ENCODE measurements at regions not wholly inside any gene's neighbourhood (a gene's known extent, or its start where the extent isn't known, plus 50 kb on each side); places are given as distances from the start of the nearest gene placed in this dataset.

DNA sequence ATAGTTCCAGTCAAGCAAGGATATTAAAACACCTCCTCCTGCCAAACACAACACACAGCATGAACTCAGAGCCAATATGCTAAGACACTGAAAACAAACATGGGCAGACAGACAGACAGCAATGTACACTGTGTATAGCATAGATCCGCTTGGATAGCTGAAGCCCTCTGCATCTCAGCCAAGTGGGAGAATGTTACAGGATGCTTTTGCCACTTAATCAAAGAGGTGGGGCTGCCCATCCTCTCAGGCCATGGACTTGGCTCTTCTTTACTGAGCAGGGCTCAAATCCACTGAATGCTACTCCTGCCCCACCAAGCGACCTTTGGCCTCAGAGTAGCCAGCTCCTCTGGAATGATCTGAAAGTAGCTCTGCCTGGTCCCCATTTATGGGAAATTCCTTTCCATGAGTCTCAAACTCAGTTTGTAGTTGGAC, 64.7 kb upstream of the NGF start:
- POLR2A ChIA-PET = no interaction called here
- Histone ChIP-seq H3K36me3 (replicated peaks in 1 of 2; ENCODE audit: control insufficient read depth in 1 of 2, insufficient read depth in 2 of 2, low read length in 2 of 2) (no peaks in the 10 kb centered on the region), H3K9ac (ENCODE audit: insufficient read depth, low read depth, low read length) (no peak overlapping the region), H3K79me2 (ENCODE audit: insufficient read depth, low read length) (no peaks in the 10 kb centered on the region), H3K27ac (ENCODE audit: extremely low read length, insufficient read depth, low read length) (no peak overlapping the region), H3K27me3 (ENCODE audit: control insufficient read depth in 1 of 2, insufficient read depth in 2 of 2, low read length in 2 of 2) (no peaks in the 10 kb centered on the region), H2AFZ (ENCODE audit: low read length) (no peak overlapping the region), H3K4me2 (ENCODE audit: low read depth, low read length) (no peak overlapping the region), H3K4me3 (replicated peaks in 1 of 3; ENCODE audit: insufficient read depth in 1 of 3, low read depth in 2 of 3, low read length in 3 of 3) (no peak overlapping the region), H4K20me1 (ENCODE audit: insufficient read depth, low read length) (no peaks in the 10 kb centered on the region), H3K4me1 (ENCODE audit: insufficient read depth, low read length) (no peaks in the 10 kb centered on the region), H3K9me3 (ENCODE audit: low read length) (no peaks in the 10 kb centered on the region)
- CTCF ChIA-PET (ENCODE audit: low intra/inter-chr PET ratio, low total read pairs) = no interaction called here
- ATAC-seq (no peak), FAIRE-seq (no peak), DNase-seq (ENCODE audit: low spot score) (no peak)
- no CpG with 5 or more reads among the region's 2 CpGs for WGBS (ENCODE audit: low lambda C conversion rate)
- no peak for TF ChIP-seq HOXA7 (CRISPR knock-in tag; IDR thresholded peaks at IDR 0.05)
- TF ChIP-seq, protein P1, sequence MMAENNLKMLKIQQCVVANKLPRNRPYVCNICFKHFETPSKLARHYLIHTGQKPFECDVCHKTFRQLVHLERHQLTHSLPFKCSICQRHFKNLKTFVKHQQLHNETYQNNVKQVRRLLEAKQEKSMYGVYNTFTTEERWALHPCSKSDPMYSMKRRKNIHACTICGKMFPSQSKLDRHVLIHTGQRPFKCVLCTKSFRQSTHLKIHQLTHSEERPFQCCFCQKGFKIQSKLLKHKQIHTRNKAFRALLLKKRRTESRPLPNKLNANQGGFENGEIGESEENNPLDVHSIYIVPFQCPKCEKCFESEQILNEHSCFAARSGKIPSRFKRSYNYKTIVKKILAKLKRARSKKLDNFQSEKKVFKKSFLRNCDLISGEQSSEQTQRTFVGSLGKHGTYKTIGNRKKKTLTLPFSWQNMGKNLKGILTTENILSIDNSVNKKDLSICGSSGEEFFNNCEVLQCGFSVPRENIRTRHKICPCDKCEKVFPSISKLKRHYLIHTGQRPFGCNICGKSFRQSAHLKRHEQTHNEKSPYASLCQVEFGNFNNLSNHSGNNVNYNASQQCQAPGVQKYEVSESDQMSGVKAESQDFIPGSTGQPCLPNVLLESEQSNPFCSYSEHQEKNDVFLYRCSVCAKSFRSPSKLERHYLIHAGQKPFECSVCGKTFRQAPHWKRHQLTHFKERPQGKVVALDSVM (CRISPR knock-in tag; IDR thresholded peaks at IDR 0.05) = no peak
- in situ Hi-C loops (cut with HindIII; ENCODE audit: extremely low pct_ligation_motif_present, low pct_unique_long_range_greater_than_20kb) (no loop called here), intact Hi-C loops (cut with micrococcal nuclease; ENCODE audit: unreplicated experiment) (no loop called here)
- no TSS peak for BruUV-seq (replicated peaks)

DNA sequence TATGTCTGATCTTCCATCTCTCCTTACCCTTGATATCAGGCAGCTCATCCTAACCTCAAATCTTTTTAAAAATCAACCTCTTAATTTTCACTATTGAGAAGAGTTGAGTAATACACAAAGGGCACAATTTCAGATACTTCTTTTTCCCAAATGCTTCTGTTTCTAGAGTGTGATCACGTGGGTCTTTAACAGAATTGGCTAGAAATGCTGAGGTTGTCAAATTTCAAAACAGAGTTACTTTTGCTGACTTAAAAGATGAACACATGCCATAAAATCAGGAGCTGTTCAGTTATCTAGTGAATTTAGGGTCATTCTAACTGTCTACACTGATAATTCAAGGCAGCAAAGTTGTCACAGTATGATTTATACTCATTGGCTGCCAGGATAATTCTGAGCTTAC, 63.6 kb upstream of the NGF start:
- intact Hi-C loops (cut with micrococcal nuclease; ENCODE audit: unreplicated experiment) (no loop called here), in situ Hi-C loops (cut with HindIII; ENCODE audit: extremely low pct_ligation_motif_present, low pct_unique_long_range_greater_than_20kb) (no loop called here)
- ChIA-PET POLR2A (no interaction called here), CTCF (ENCODE audit: low intra/inter-chr PET ratio, low total read pairs) (no interaction called here)
- Histone ChIP-seq H2AFZ (ENCODE audit: low read length) (no peak overlapping the region), H3K9ac (ENCODE audit: insufficient read depth, low read depth, low read length) (no peak overlapping the region), H4K20me1 (ENCODE audit: insufficient read depth, low read length) (no peaks in the 10 kb centered on the region), H3K36me3 (replicated peaks in 1 of 2; ENCODE audit: control insufficient read depth in 1 of 2, insufficient read depth in 2 of 2, low read length in 2 of 2) (no peaks in the 10 kb centered on the region), H3K79me2 (ENCODE audit: insufficient read depth, low read length) (no peaks in the 10 kb centered on the region), H3K4me1 (ENCODE audit: insufficient read depth, low read length) (no peaks in the 10 kb centered on the region), H3K27me3 (ENCODE audit: control insufficient read depth in 1 of 2, insufficient read depth in 2 of 2, low read length in 2 of 2) (no peaks in the 10 kb centered on the region), H3K9me3 (ENCODE audit: low read length) (no peaks in the 10 kb centered on the region), H3K4me3 (replicated peaks in 1 of 3; ENCODE audit: insufficient read depth in 1 of 3, low read depth in 2 of 3, low read length in 3 of 3) (no peak overlapping the region), H3K27ac (ENCODE audit: extremely low read length, insufficient read depth, low read length) (no peak overlapping the region), H3K4me2 (ENCODE audit: low read depth, low read length) (no peak overlapping the region)
- 9% methylated on average over 1 of the region's 1 CpG for WGBS (ENCODE audit: low lambda C conversion rate)
- DNase-seq (ENCODE audit: low spot score) (no peak), ATAC-seq (no peak), FAIRE-seq (no peak)
- TF ChIP-seq MAFK (conservative IDR thresholded peaks at IDR 0.05 in 1 of 2, IDR thresholded peaks at IDR 0.05 in 1 of 2; ENCODE audit: low read length in 2 of 2) (peak; percentile 85 to 93), GATA4 (IDR thresholded peaks at IDR 0.05; ENCODE audit: borderline replicate concordance, low read depth) (no peak), MAFF (IDR thresholded peaks at IDR 0.05; ENCODE audit: low read depth, low read length) (peak; percentile 89), ZNF225 (CRISPR knock-in tag; IDR thresholded peaks at IDR 0.05) (no peak)
- TF ChIP-seq, protein P2, sequence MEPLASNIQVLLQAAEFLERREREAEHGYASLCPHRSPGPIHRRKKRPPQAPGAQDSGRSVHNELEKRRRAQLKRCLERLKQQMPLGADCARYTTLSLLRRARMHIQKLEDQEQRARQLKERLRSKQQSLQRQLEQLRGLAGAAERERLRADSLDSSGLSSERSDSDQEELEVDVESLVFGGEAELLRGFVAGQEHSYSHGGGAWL (CRISPR knock-in tag; IDR thresholded peaks at IDR 0.05) = no peak
- TF ChIP-seq, protein P3, sequence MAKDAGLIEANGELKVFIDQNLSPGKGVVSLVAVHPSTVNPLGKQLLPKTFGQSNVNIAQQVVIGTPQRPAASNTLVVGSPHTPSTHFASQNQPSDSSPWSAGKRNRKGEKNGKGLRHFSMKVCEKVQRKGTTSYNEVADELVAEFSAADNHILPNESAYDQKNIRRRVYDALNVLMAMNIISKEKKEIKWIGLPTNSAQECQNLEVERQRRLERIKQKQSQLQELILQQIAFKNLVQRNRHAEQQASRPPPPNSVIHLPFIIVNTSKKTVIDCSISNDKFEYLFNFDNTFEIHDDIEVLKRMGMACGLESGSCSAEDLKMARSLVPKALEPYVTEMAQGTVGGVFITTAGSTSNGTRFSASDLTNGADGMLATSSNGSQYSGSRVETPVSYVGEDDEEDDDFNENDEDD (CRISPR knock-in tag; IDR thresholded peaks at IDR 0.05; ENCODE audit: borderline replicate concordance) = no peak
- BruUV-seq (replicated peaks) = no TSS peak

All from HepG2 (cell line).